ENCODE measurements at regions not wholly inside any gene's neighbourhood (a gene's known extent, or its start where the extent isn't known, plus 50 kb on each side); places are given as distances from the start of the nearest gene placed in this dataset.

DNA sequence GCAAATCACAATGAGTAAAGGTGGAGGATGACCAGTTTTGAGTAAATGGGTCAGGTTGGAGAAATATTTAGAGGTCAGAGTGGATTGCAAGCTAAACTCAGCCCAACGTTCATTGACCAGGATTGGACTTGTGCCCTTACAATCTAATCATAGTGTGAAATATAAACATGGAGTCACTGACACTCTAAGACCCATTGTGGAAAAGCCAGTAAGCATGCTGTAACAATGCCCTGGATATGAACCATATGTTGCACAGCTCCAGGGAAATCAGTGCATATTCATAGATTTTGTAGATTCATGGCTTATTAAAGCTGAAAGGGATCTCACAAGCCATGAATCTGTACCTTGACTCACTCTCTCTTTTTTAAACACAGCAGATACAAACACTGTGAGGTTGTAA is 660.2 kb upstream of the LMCD1 start:
- H3K4me3 Mint-ChIP-seq, result no peak overlapping the region
- Histone ChIP-seq H3K4me3 (ENCODE audit: low read depth, low read length) (no peak overlapping the region), H3K4me1 (ENCODE audit: control insufficient read depth, insufficient read depth, low read length, poor library complexity, severe bottlenecking) (no peaks in the 10 kb centered on the region), H3K9me3 (ENCODE audit: control insufficient read depth in 2 of 2, low read length in 2 of 2) (no peaks in the 10 kb centered on the region), H3K36me3 (ENCODE audit: control insufficient read depth, insufficient read depth, low read length) (no peaks in the 10 kb centered on the region), H3K27me3 (ENCODE audit: control insufficient read depth, insufficient read depth, low read length) (no peaks in the 10 kb centered on the region), H3K27ac (ENCODE audit: insufficient read depth, low read length, poor library complexity, severe bottlenecking) (no peak overlapping the region)
- no peak for ATAC-seq (ENCODE audit: low read depth in 2 of 2)
- no peaks in the 10 kb centered on the region for H3K4me1 Mint-ChIP-seq
- H3K9me3 Mint-ChIP-seq, result peaks cover 0 to 3% (median 1%) of the 10 kb centered on the region in 7 donors
- DNase-seq, result no peak
- no peaks in the 10 kb centered on the region for H3K36me3 Mint-ChIP-seq
- no peak overlapping the region for H3K27ac Mint-ChIP-seq
- no peaks in the 10 kb centered on the region for H3K27me3 Mint-ChIP-seq

DNA sequence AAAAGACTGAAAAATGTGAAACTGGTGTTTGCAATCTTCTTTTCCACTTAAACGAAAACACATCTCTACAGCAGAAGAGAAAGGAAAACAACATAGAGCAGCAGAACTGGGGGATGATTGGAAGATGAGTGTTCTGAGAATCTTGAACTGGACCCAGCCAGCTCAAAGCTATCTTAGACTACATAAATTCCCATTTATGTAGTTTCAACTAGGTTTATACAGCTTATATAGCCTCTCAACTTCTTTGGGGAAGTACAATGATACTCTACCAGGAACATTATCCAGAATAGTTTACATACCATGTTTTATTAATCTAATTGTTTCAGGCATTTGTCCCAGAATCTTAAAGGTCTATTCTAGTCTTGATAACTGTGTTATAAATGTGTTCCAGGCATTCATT is 658.2 kb upstream of the LMCD1 start:
- Histone ChIP-seq H3K9me3 (ENCODE audit: control insufficient read depth in 2 of 2, low read length in 2 of 2) (no peaks in the 10 kb centered on the region), H3K4me1 (ENCODE audit: control insufficient read depth, insufficient read depth, low read length, poor library complexity, severe bottlenecking) (no peaks in the 10 kb centered on the region), H3K36me3 (ENCODE audit: control insufficient read depth, insufficient read depth, low read length) (no peaks in the 10 kb centered on the region), H3K27me3 (ENCODE audit: control insufficient read depth, insufficient read depth, low read length) (no peaks in the 10 kb centered on the region), H3K27ac (ENCODE audit: insufficient read depth, low read length, poor library complexity, severe bottlenecking) (no peak overlapping the region), H3K4me3 (ENCODE audit: low read depth, low read length) (no peak overlapping the region)
- no peak overlapping the region for H3K27ac Mint-ChIP-seq
- H3K27me3 Mint-ChIP-seq, result no peaks in the 10 kb centered on the region
- no peaks in the 10 kb centered on the region for H3K4me1 Mint-ChIP-seq
- H3K36me3 Mint-ChIP-seq, result no peaks in the 10 kb centered on the region
- ATAC-seq (ENCODE audit: low read depth in 2 of 2) (no peak), DNase-seq (no peak)
- peaks cover 0 to 3% (median 1%) of the 10 kb centered on the region in 7 donors for H3K9me3 Mint-ChIP-seq
- no peak overlapping the region for H3K4me3 Mint-ChIP-seq

DNA sequence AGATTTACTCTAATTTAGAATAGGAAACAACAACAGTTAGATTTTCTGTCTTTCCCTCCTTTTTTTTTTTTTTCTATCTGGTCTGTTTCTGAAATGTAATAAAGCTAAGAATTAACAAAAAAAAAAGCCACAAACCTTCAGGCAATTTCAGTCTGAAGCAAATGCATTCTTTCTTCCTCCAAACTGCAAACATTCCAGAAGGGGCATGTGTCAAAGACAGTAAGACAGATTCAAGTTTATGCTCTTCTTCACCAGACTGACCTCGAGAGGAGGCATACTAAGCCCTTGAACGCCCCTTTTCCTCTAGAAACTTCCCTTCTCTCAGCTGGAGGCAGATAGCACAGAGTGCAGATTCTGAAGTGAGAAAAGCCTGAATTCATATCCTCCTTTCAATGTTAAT is 654.6 kb upstream of the LMCD1 start:
- no peak overlapping the region for H3K4me3 Mint-ChIP-seq
- H3K4me1 Mint-ChIP-seq, result no peaks in the 10 kb centered on the region
- ATAC-seq (ENCODE audit: low read depth in 2 of 2) (no peak), DNase-seq (no peak)
- H3K36me3 ChIP-seq (ENCODE audit: control insufficient read depth, insufficient read depth, low read length), result no peaks in the 10 kb centered on the region
- H3K9me3 Mint-ChIP-seq, result peaks cover 0 to 6% (median 1%) of the 10 kb centered on the region in 7 donors
- no peak overlapping the region for H3K27ac Mint-ChIP-seq
- H3K27me3 Mint-ChIP-seq, result no peaks in the 10 kb centered on the region
- no peaks in the 10 kb centered on the region for H3K4me1 ChIP-seq (ENCODE audit: control insufficient read depth, insufficient read depth, low read length, poor library complexity, severe bottlenecking)
- no peaks in the 10 kb centered on the region for H3K36me3 Mint-ChIP-seq
- no peak overlapping the region for H3K4me3 ChIP-seq (ENCODE audit: low read depth, low read length)
- H3K9me3 ChIP-seq (ENCODE audit: control insufficient read depth in 2 of 2, low read length in 2 of 2), result no peaks in the 10 kb centered on the region
- H3K27me3 ChIP-seq (ENCODE audit: control insufficient read depth, insufficient read depth, low read length), result no peaks in the 10 kb centered on the region
- no peak overlapping the region for H3K27ac ChIP-seq (ENCODE audit: insufficient read depth, low read length, poor library complexity, severe bottlenecking)

DNA sequence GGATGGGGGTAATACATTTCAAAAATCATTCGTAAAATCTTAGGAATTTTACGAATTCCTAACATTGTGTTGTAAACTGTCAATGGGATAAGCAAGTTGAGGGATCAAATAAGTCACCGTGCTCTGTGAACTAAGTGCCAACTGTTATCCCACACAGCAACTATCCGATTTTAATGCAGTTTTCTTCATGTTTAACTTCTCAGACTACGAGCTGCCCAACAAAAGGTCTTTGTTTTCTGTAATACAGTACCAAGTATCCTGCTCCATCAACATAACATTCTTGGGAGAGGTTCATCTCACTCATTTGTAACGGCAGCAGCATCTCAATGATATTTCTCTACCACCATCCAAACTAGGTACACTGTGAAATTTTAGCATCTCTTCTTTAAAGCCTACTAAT is 654.1 kb upstream of the LMCD1 start:
- Mint-ChIP-seq H3K36me3 (no peaks in the 10 kb centered on the region), H3K27ac (no peak overlapping the region), H3K27me3 (no peaks in the 10 kb centered on the region), H3K4me3 (no peak overlapping the region), H3K4me1 (no peaks in the 10 kb centered on the region), H3K9me3 (peaks cover 0 to 7% (median under 1%) of the 10 kb centered on the region in 7 donors)
- no peaks in the 10 kb centered on the region for H3K4me1 ChIP-seq (ENCODE audit: control insufficient read depth, insufficient read depth, low read length, poor library complexity, severe bottlenecking)
- no peak overlapping the region for H3K27ac ChIP-seq (ENCODE audit: insufficient read depth, low read length, poor library complexity, severe bottlenecking)
- DNase-seq (no peak), ATAC-seq (ENCODE audit: low read depth in 2 of 2) (no peak)
- H3K4me3 ChIP-seq (ENCODE audit: low read depth, low read length), result no peak overlapping the region
- no peaks in the 10 kb centered on the region for H3K36me3 ChIP-seq (ENCODE audit: control insufficient read depth, insufficient read depth, low read length)
- no peaks in the 10 kb centered on the region for H3K9me3 ChIP-seq (ENCODE audit: control insufficient read depth in 2 of 2, low read length in 2 of 2)
- H3K27me3 ChIP-seq (ENCODE audit: control insufficient read depth, insufficient read depth, low read length), result no peaks in the 10 kb centered on the region

DNA sequence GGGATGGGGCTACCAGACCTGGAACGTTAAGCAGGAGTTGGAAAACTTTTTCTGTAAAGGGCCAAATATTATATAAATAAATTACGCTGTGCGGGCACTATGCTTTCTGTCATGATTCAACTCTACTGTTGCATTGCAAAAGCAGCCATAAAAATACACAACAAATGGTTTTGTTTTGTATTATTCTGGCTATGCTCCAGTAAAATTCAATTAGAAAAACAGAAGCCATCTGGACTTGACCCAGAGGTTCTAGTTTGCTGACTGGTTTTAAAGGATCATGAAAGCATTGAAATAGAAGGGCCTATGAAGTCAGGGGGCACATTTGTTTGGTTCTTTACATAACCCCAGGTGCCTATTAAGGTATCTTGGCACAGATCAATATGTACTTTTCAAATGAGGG is 647.4 kb upstream of the LMCD1 start:
- Histone ChIP-seq H3K4me1 (ENCODE audit: control insufficient read depth, insufficient read depth, low read length, poor library complexity, severe bottlenecking) (no peaks in the 10 kb centered on the region), H3K27me3 (ENCODE audit: control insufficient read depth, insufficient read depth, low read length) (no peaks in the 10 kb centered on the region), H3K36me3 (ENCODE audit: control insufficient read depth, insufficient read depth, low read length) (no peaks in the 10 kb centered on the region), H3K27ac (ENCODE audit: insufficient read depth, low read length, poor library complexity, severe bottlenecking) (no peak overlapping the region), H3K4me3 (ENCODE audit: low read depth, low read length) (no peak overlapping the region), H3K9me3 (ENCODE audit: control insufficient read depth in 2 of 2, low read length in 2 of 2) (no peaks in the 10 kb centered on the region)
- DNase-seq (no peak), ATAC-seq (ENCODE audit: low read depth in 2 of 2) (no peak)
- no peaks in the 10 kb centered on the region for H3K4me1 Mint-ChIP-seq
- peaks cover 0 to 5% (median under 1%) of the 10 kb centered on the region in 7 donors for H3K9me3 Mint-ChIP-seq
- H3K27me3 Mint-ChIP-seq, result no peaks in the 10 kb centered on the region
- no peaks in the 10 kb centered on the region for H3K36me3 Mint-ChIP-seq
- H3K4me3 Mint-ChIP-seq, result no peak overlapping the region
- H3K27ac Mint-ChIP-seq, result no peak overlapping the region

DNA sequence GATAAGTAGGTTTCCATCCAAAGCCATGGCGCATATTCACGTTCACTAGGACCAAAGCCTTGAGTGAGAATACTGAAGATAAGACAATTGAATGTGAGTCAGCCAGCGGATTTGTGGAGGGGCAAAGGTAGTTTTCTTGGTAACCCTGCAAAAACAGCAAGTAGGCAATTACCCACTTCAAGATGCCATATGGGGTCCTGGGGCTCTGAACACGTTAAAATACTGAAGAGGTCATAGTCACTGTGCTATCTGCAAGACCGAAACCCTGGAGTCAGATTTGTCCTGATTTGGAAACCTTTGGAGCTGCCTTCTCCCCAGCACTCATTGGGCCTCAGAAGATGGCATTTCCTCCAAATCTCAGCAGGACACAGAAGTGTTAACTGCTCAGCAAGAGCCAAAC is 646.9 kb upstream of the LMCD1 start:
- no peak overlapping the region for H3K27ac Mint-ChIP-seq
- no peak for ATAC-seq (ENCODE audit: low read depth in 2 of 2)

DNA sequence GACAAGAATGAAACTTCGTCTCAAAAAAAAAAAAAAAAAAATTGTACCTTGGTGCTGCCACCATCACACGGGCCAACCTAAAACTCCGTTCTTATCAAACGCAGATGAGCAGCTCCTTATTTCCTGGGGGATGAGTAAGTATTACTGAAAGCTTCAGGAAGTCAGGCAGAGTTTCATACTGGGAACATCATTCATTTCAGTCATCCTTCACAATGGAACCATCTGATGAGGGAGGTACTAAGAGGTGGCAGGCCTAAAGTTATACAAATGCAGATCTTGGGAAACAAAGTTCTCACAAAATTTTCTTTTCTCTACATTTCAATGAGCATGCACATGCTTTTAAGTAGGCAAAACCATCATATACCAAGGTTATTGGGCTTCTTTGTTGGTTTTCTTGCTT is 636.0 kb upstream of the LMCD1 start:
- DNase-seq, result no peak
- Histone ChIP-seq H3K27ac (ENCODE audit: insufficient read depth, low read length, poor library complexity, severe bottlenecking) (no peak overlapping the region), H3K27me3 (ENCODE audit: control insufficient read depth, insufficient read depth, low read length) (no peaks in the 10 kb centered on the region), H3K36me3 (ENCODE audit: control insufficient read depth, insufficient read depth, low read length) (no peaks in the 10 kb centered on the region), H3K9me3 (ENCODE audit: control insufficient read depth in 2 of 2, low read length in 2 of 2) (no peaks in the 10 kb centered on the region), H3K4me1 (ENCODE audit: control insufficient read depth, insufficient read depth, low read length, poor library complexity, severe bottlenecking) (no peaks in the 10 kb centered on the region), H3K4me3 (ENCODE audit: low read depth, low read length) (no peak overlapping the region)
- Mint-ChIP-seq H3K27me3 (no peaks in the 10 kb centered on the region), H3K9me3 (peaks cover 0 to 9% (median under 1%) of the 10 kb centered on the region in 7 donors), H3K4me1 (no peaks in the 10 kb centered on the region), H3K4me3 (no peak overlapping the region), H3K27ac (no peak overlapping the region), H3K36me3 (no peaks in the 10 kb centered on the region)
- ATAC-seq (ENCODE audit: low read depth in 2 of 2), result no peak

More for the DNA sequence above, 646.9 kb upstream of the LMCD1 start:
- Histone ChIP-seq H3K36me3 (ENCODE audit: control insufficient read depth, insufficient read depth, low read length) (no peaks in the 10 kb centered on the region), H3K4me1 (ENCODE audit: control insufficient read depth, insufficient read depth, low read length, poor library complexity, severe bottlenecking) (no peaks in the 10 kb centered on the region), H3K9me3 (ENCODE audit: control insufficient read depth in 2 of 2, low read length in 2 of 2) (no peaks in the 10 kb centered on the region), H3K27me3 (ENCODE audit: control insufficient read depth, insufficient read depth, low read length) (no peaks in the 10 kb centered on the region), H3K27ac (ENCODE audit: insufficient read depth, low read length, poor library complexity, severe bottlenecking) (no peak overlapping the region), H3K4me3 (ENCODE audit: low read depth, low read length) (no peak overlapping the region)
- Mint-ChIP-seq H3K4me1 (no peaks in the 10 kb centered on the region), H3K9me3 (peaks cover 0 to 5% (median 0%) of the 10 kb centered on the region in 7 donors), H3K27me3 (no peaks in the 10 kb centered on the region), H3K36me3 (no peaks in the 10 kb centered on the region), H3K4me3 (no peak overlapping the region)
- no peak for DNase-seq

DNA sequence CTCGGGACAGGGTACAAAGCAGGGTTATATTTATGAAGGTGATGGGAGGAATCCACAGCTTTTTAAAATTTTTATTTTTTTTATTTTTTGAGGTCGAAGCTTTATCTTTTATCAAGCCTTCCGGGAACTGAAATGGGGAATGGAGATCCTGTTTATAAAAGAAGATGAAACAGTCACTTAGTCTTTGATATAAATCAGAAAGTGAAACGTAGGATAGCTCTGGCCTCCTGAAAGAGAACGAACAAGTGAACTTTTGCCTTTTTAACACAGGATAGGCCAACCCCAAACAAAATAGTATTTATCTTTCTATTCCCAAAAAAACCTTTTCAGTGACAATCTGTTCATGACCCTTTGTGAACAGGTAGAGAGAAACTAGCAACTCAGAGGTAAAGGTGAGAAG is 634.0 kb upstream of the LMCD1 start:
- no peaks in the 10 kb centered on the region for H3K4me1 Mint-ChIP-seq
- Histone ChIP-seq H3K27me3 (ENCODE audit: control insufficient read depth, insufficient read depth, low read length) (no peaks in the 10 kb centered on the region), H3K4me1 (ENCODE audit: control insufficient read depth, insufficient read depth, low read length, poor library complexity, severe bottlenecking) (no peaks in the 10 kb centered on the region), H3K9me3 (ENCODE audit: control insufficient read depth in 2 of 2, low read length in 2 of 2) (no peaks in the 10 kb centered on the region), H3K4me3 (ENCODE audit: low read depth, low read length) (no peak overlapping the region), H3K27ac (ENCODE audit: insufficient read depth, low read length, poor library complexity, severe bottlenecking) (no peak overlapping the region), H3K36me3 (ENCODE audit: control insufficient read depth, insufficient read depth, low read length) (no peaks in the 10 kb centered on the region)
- H3K9me3 Mint-ChIP-seq, result peaks cover 0 to 14% (median 2%) of the 10 kb centered on the region in 7 donors
- H3K4me3 Mint-ChIP-seq, result no peak overlapping the region
- ATAC-seq (ENCODE audit: low read depth in 2 of 2) (no peak), DNase-seq (no peak)
- no peaks in the 10 kb centered on the region for H3K36me3 Mint-ChIP-seq
- H3K27me3 Mint-ChIP-seq, result no peaks in the 10 kb centered on the region
- H3K27ac Mint-ChIP-seq, result no peak overlapping the region
